HEK293 (cell line): ENCODE measurements at regions not wholly inside any gene's neighbourhood (a gene's known extent, or its start where the extent isn't known, plus 50 kb on each side); places are given as distances from the start of the nearest gene placed in this dataset.

Experiments
- CTCF ChIA-PET: fragments of 350-600 bp; formaldehyde crosslinking; extraction: SDS; loops from one replicate; lab custom pipeline; 2021; ENCODE audit warnings: antibody characterized with exemption; lab: Yijun Ruan, JAX
- POLR2A ChIA-PET: fragments of 300-600 bp; formaldehyde crosslinking; extraction: SDS; loops from one replicate; lab custom pipeline; 2020; ENCODE audit warnings: antibody characterized with exemption, inconsistent platforms; lab: Yijun Ruan, JAX
- H3K27ac ChIP-seq: fragments of 200-500 bp; sonication (Bioruptor generic); 2 replicates; pipeline ENCODE4 v1.5.1; 2014; ENCODE audit warnings: low read depth, low read length, control low read depth, inconsistent platforms; ENCODE audit errors: extremely low read depth
- H3K36me3 ChIP-seq, 2 experiments: fragments of 200-500 bp in 1 of 2; sonication (Bioruptor generic) in 1 of 2; 1 replicate in 1 of 2; 2 replicates in 1 of 2; pipeline ENCODE4 v1.5.1; 2014 to 2017; ENCODE audit warnings: inconsistent platforms in 2 of 2, low read length in 2 of 2; ENCODE audit not compliant: control insufficient read depth in 2 of 2, insufficient read depth in 1 of 2
- H3K4me1 ChIP-seq: fragments of 200-500 bp; sonication (Bioruptor generic); 2 replicates; pipeline ENCODE4 v1.5.1; 2014; ENCODE audit warnings: mild to moderate bottlenecking, low read length, inconsistent platforms; ENCODE audit not compliant: control insufficient read depth, insufficient read depth
- H3K4me3 ChIP-seq: 2 replicates; pipeline ENCODE4 v1.5.1; 2011; ENCODE audit warnings: low read depth, mild to moderate bottlenecking, control low read depth, low read length, moderate library complexity
- H3K9me3 ChIP-seq: fragments of 200-500 bp; sonication (Bioruptor generic); 2 replicates; pipeline ENCODE4 v1.5.1; 2014; ENCODE audit warnings: low read depth, low read length, inconsistent platforms; ENCODE audit not compliant: control insufficient read depth, insufficient read depth
- FEZF1 ChIP-seq: fragments of 450-650 bp; formaldehyde crosslinking; IDR thresholded peaks from 2 replicates; pipeline ENCODE4 v1.5.1; 2016; ENCODE audit warnings: missing biosample characterization, missing genetic modification characterization
- KLF9 ChIP-seq: fragments of 450-650 bp; formaldehyde crosslinking; IDR thresholded peaks from 2 replicates; pipeline ENCODE4 v1.5.1; 2016; ENCODE audit warnings: missing biosample characterization, missing genetic modification characterization, low read depth
- REPIN1 ChIP-seq: fragments of 450-650 bp; formaldehyde crosslinking; IDR thresholded peaks from 2 replicates; pipeline ENCODE4 v1.5.1; 2017; ENCODE audit warnings: missing biosample characterization, missing genetic modification characterization, low read depth
- ZBTB44 ChIP-seq: fragments of 450-650 bp; IDR thresholded peaks from 2 replicates; pipeline ENCODE4 v1.5.1; 2018; ENCODE audit warnings: missing biosample characterization, mild to moderate bottlenecking, missing genetic modification characterization
- ZNF16 ChIP-seq: fragments of 450-650 bp; formaldehyde crosslinking; IDR thresholded peaks from 2 replicates; pipeline ENCODE4 v1.5.1; 2016; ENCODE audit warnings: low read depth, missing biosample characterization, missing genetic modification characterization
- ZNF202 ChIP-seq: fragments of 450-650 bp; formaldehyde crosslinking; IDR thresholded peaks from 2 replicates; pipeline ENCODE4 v1.5.1; 2016; ENCODE audit warnings: missing biosample characterization, missing genetic modification characterization, borderline replicate concordance
- ZNF214 ChIP-seq: fragments of 450-650 bp; formaldehyde crosslinking; IDR thresholded peaks from 2 replicates; pipeline ENCODE4 v1.5.1; 2017; ENCODE audit warnings: missing biosample characterization, mild to moderate bottlenecking, missing genetic modification characterization, borderline replicate concordance
- ZNF23 ChIP-seq: fragments of 450-650 bp; formaldehyde crosslinking; IDR thresholded peaks from 2 replicates; pipeline ENCODE4 v1.5.1; 2016; ENCODE audit warnings: missing biosample characterization, missing genetic modification characterization, borderline replicate concordance
- ZNF266 ChIP-seq: fragments of 450-650 bp; formaldehyde crosslinking; IDR thresholded peaks from 2 replicates; pipeline ENCODE4 v1.5.1; 2016; ENCODE audit warnings: missing biosample characterization, missing genetic modification characterization, low read depth
- ZNF274 ChIP-seq, 2 experiments: fragments of 200-500 bp in 1 of 2; fragments of 450-650 bp in 1 of 2; sonication (Bioruptor generic) in 1 of 2; formaldehyde crosslinking in 1 of 2; IDR thresholded peaks; 2 replicates each; pipeline versions ENCODE4 v1.5.1 to v1.6.1; 2014 to 2016; ENCODE audit warnings: borderline replicate concordance in 1 of 2, inconsistent platforms in 1 of 2, low read length in 1 of 2, missing biosample characterization in 1 of 2, missing genetic modification characterization in 1 of 2
- ZNF311 ChIP-seq: fragments of 450-650 bp; formaldehyde crosslinking; IDR thresholded peaks from 2 replicates; pipeline ENCODE4 v1.5.1; 2017; ENCODE audit warnings: missing biosample characterization, missing genetic modification characterization, borderline replicate concordance
- ZNF341 ChIP-seq: fragments of 450-650 bp; formaldehyde crosslinking; IDR thresholded peaks from 2 replicates; pipeline ENCODE4; 2016; ENCODE audit warnings: low read depth, missing biosample characterization, missing genetic modification characterization
- ZNF354C ChIP-seq: fragments of 450-650 bp; formaldehyde crosslinking; IDR thresholded peaks from 2 replicates; pipeline ENCODE4 v1.5.1; 2016; ENCODE audit warnings: missing biosample characterization, missing genetic modification characterization, low read depth, borderline replicate concordance
- ZNF404 ChIP-seq: fragments of 450-650 bp; formaldehyde crosslinking; IDR thresholded peaks from 2 replicates; pipeline ENCODE4 v1.5.1; 2017; ENCODE audit warnings: missing biosample characterization, missing genetic modification characterization
- ZNF433 ChIP-seq: fragments of 450-650 bp; formaldehyde crosslinking; IDR thresholded peaks from 2 replicates; pipeline ENCODE4 v1.5.1; 2016; ENCODE audit warnings: missing biosample characterization, missing genetic modification characterization, low read depth
- ZNF510 ChIP-seq: fragments of 450-650 bp; formaldehyde crosslinking; IDR thresholded peaks from 2 replicates; pipeline ENCODE4 v1.5.1; 2018; ENCODE audit warnings: mild to moderate bottlenecking, missing genetic modification characterization, missing biosample characterization; ENCODE audit not compliant: insufficient replicate concordance
- ZNF530 ChIP-seq: fragments of 450-650 bp; formaldehyde crosslinking; IDR thresholded peaks from 2 replicates; pipeline ENCODE4 v1.5.1; 2016; ENCODE audit warnings: low read depth, missing biosample characterization, missing genetic modification characterization
- ZNF549 ChIP-seq: fragments of 450-650 bp; IDR thresholded peaks from 2 replicates; pipeline ENCODE4 v1.5.1; 2018; ENCODE audit warnings: missing biosample characterization, missing genetic modification characterization, mild to moderate bottlenecking, inconsistent platforms, moderate library complexity
- ZNF785 ChIP-seq: fragments of 450-650 bp; formaldehyde crosslinking; IDR thresholded peaks from 2 replicates; pipeline ENCODE4 v1.5.1; 2016; ENCODE audit warnings: missing biosample characterization, missing genetic modification characterization
- ZXDB ChIP-seq: fragments of 450-650 bp; formaldehyde crosslinking; IDR thresholded peaks from 2 replicates; pipeline ENCODE4 v1.5.1; 2016; ENCODE audit warnings: missing biosample characterization, missing genetic modification characterization
- TF ChIP-seq, protein P1 (sequence below): fragments of 450-650 bp; formaldehyde crosslinking; IDR thresholded peaks from 2 replicates; pipeline ENCODE4 v1.5.1; 2017; ENCODE audit warnings: missing biosample characterization, missing genetic modification characterization
- TF ChIP-seq, protein P2 (sequence below): fragments of 450-650 bp; formaldehyde crosslinking; IDR thresholded peaks from 2 replicates; pipeline ENCODE4 v1.5.1; 2016; ENCODE audit warnings: missing biosample characterization, missing genetic modification characterization
- TF ChIP-seq, protein P3 (sequence below): fragments of 450-650 bp; formaldehyde crosslinking; IDR thresholded peaks from 2 replicates; pipeline ENCODE4 v1.5.1; 2016; ENCODE audit warnings: missing biosample characterization, missing genetic modification characterization
- TF ChIP-seq, protein P4 (sequence below): fragments of 450-650 bp; formaldehyde crosslinking; IDR thresholded peaks from 2 replicates; pipeline ENCODE4 v1.5.1; 2017; ENCODE audit warnings: missing biosample characterization, missing genetic modification characterization
- TF ChIP-seq, protein P5 (sequence below): fragments of 450-650 bp; formaldehyde crosslinking; IDR thresholded peaks from 2 replicates; pipeline ENCODE4 v1.5.1; 2016; ENCODE audit warnings: missing biosample characterization, missing genetic modification characterization

DNA sequence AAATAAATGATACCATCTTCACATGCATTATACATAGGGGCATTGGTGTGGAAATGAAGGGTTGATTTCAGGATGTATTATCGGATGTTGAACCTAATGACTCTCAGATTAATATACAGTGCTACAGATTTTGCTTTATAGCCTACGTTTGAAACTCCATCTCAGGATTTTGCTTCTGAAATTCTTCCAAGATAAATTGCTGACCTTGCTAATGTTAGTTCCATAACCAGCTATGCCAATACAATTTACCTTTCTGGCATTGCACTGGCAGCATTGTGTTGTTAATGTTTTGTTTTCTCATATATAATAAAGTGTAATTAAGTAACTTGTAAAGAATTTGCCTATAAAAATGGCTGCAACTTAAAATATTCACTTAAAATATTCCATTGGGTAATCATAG is 350.1 kb downstream of the CHRM3 start:
- no peak overlapping the region for H3K27ac ChIP-seq
- CTCF ChIA-PET: no interaction called here

DNA sequence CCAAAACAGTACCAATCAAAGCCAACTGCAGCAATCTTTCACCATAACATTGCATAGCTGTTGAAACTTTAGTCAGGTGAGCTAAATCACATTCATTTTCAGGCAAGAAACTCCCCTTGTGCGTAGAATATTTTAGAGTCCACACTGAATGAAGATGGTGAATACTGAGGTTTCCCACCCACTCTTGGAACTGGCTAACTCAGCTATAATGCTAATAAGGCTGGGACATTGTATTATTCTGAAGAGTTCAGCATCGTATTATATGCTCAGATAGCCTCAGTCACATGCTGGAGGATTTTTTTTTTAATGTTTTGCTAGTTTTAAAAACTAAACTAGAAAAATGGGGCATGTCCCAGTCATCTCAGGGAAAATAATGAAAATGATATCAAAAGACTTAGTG is 352.3 kb upstream of the FMN2 start:
- ChIA-PET POLR2A (no interaction called here), CTCF (no interaction called here)
- no peaks in the 10 kb centered on the region for H3K4me1 ChIP-seq
- no peak for TF ChIP-seq ZNF510 (tag by site-specific recombination)
- no peak for TF ChIP-seq ZNF354C (tag by site-specific recombination)
- TF ChIP-seq ZBTB44: no peak
- TF ChIP-seq ZXDB (tag by site-specific recombination): no peak
- no peak for TF ChIP-seq ZNF549
- no peak for TF ChIP-seq ZNF311 (tag by site-specific recombination)
- TF ChIP-seq FEZF1: no peak
- TF ChIP-seq ZNF274 (IDR thresholded peaks at IDR 0.05; ENCODE audit: low read length): no peak
- TF ChIP-seq ZNF274 (tag by site-specific recombination; IDR thresholded peaks at IDR 0.05; ENCODE audit: borderline replicate concordance): no peak

More for the DNA sequence above, 350.1 kb downstream of the CHRM3 start:
- TF ChIP-seq, protein P1, sequence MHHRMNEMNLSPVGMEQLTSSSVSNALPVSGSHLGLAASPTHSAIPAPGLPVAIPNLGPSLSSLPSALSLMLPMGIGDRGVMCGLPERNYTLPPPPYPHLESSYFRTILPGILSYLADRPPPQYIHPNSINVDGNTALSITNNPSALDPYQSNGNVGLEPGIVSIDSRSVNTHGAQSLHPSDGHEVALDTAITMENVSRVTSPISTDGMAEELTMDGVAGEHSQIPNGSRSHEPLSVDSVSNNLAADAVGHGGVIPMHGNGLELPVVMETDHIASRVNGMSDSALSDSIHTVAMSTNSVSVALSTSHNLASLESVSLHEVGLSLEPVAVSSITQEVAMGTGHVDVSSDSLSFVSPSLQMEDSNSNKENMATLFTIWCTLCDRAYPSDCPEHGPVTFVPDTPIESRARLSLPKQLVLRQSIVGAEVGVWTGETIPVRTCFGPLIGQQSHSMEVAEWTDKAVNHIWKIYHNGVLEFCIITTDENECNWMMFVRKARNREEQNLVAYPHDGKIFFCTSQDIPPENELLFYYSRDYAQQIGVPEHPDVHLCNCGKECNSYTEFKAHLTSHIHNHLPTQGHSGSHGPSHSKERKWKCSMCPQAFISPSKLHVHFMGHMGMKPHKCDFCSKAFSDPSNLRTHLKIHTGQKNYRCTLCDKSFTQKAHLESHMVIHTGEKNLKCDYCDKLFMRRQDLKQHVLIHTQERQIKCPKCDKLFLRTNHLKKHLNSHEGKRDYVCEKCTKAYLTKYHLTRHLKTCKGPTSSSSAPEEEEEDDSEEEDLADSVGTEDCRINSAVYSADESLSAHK: no peak
- TF ChIP-seq REPIN1 (no peak), ZNF785 (tag by site-specific recombination) (no peak), ZNF214 (tag by site-specific recombination) (no peak), KLF9 (tag by site-specific recombination) (no peak), ZNF530 (tag by site-specific recombination) (no peak), ZNF16 (no peak), ZNF23 (tag by site-specific recombination) (no peak), ZNF433 (tag by site-specific recombination) (no peak), ZNF266 (no peak), ZNF341 (tag by site-specific recombination) (no peak), ZNF404 (tag by site-specific recombination) (no peak), FEZF1 (no peak), ZNF202 (tag by site-specific recombination) (no peak)
- TF ChIP-seq, protein P2, sequence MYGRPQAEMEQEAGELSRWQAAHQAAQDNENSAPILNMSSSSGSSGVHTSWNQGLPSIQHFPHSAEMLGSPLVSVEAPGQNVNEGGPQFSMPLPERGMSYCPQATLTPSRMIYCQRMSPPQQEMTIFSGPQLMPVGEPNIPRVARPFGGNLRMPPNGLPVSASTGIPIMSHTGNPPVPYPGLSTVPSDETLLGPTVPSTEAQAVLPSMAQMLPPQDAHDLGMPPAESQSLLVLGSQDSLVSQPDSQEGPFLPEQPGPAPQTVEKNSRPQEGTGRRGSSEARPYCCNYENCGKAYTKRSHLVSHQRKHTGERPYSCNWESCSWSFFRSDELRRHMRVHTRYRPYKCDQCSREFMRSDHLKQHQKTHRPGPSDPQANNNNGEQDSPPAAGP (tag by site-specific recombination): no peak
- TF ChIP-seq, protein P3, sequence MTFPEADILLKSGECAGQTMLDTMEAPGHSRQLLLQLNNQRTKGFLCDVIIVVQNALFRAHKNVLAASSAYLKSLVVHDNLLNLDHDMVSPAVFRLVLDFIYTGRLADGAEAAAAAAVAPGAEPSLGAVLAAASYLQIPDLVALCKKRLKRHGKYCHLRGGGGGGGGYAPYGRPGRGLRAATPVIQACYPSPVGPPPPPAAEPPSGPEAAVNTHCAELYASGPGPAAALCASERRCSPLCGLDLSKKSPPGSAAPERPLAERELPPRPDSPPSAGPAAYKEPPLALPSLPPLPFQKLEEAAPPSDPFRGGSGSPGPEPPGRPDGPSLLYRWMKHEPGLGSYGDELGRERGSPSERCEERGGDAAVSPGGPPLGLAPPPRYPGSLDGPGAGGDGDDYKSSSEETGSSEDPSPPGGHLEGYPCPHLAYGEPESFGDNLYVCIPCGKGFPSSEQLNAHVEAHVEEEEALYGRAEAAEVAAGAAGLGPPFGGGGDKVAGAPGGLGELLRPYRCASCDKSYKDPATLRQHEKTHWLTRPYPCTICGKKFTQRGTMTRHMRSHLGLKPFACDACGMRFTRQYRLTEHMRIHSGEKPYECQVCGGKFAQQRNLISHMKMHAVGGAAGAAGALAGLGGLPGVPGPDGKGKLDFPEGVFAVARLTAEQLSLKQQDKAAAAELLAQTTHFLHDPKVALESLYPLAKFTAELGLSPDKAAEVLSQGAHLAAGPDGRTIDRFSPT (tag by site-specific recombination): no peak
- TF ChIP-seq, protein P4, sequence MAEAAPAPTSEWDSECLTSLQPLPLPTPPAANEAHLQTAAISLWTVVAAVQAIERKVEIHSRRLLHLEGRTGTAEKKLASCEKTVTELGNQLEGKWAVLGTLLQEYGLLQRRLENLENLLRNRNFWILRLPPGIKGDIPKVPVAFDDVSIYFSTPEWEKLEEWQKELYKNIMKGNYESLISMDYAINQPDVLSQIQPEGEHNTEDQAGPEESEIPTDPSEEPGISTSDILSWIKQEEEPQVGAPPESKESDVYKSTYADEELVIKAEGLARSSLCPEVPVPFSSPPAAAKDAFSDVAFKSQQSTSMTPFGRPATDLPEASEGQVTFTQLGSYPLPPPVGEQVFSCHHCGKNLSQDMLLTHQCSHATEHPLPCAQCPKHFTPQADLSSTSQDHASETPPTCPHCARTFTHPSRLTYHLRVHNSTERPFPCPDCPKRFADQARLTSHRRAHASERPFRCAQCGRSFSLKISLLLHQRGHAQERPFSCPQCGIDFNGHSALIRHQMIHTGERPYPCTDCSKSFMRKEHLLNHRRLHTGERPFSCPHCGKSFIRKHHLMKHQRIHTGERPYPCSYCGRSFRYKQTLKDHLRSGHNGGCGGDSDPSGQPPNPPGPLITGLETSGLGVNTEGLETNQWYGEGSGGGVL: no peak
- TF ChIP-seq, protein P5, sequence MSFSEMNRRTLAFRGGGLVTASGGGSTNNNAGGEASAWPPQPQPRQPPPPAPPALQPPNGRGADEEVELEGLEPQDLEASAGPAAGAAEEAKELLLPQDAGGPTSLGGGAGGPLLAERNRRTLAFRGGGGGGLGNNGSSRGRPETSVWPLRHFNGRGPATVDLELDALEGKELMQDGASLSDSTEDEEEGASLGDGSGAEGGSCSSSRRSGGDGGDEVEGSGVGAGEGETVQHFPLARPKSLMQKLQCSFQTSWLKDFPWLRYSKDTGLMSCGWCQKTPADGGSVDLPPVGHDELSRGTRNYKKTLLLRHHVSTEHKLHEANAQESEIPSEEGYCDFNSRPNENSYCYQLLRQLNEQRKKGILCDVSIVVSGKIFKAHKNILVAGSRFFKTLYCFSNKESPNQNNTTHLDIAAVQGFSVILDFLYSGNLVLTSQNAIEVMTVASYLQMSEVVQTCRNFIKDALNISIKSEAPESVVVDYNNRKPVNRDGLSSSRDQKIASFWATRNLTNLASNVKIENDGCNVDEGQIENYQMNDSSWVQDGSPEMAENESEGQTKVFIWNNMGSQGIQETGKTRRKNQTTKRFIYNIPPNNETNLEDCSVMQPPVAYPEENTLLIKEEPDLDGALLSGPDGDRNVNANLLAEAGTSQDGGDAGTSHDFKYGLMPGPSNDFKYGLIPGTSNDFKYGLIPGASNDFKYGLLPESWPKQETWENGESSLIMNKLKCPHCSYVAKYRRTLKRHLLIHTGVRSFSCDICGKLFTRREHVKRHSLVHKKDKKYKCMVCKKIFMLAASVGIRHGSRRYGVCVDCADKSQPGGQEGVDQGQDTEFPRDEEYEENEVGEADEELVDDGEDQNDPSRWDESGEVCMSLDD (tag by site-specific recombination): no peak
- TF ChIP-seq, all 188 proteins: peak for 0
- Histone ChIP-seq H3K9me3 (no peaks in the 10 kb centered on the region), H3K36me3 (no peaks in the 10 kb centered on the region), H3K4me1 (no peaks in the 10 kb centered on the region), H3K4me3 (no peak overlapping the region)
- POLR2A ChIA-PET: no interaction called here

More for the DNA sequence above, 352.3 kb upstream of the FMN2 start:
- Histone ChIP-seq H3K4me3 (no peak overlapping the region), H3K27ac (no peak overlapping the region), H3K36me3 (no peaks in the 10 kb centered on the region), H3K9me3 (no peaks in the 10 kb centered on the region)
